ENCODE measurements at regions not wholly inside any gene's neighbourhood (a gene's known extent, or its start where the extent isn't known, plus 50 kb on each side); places are given as distances from the start of the nearest gene placed in this dataset.

GRCh38 chr18:986552-986951, 81.9 kb downstream of the ADCYAP1 start:
- H3K36me3 ChIP-seq (replicated peaks; ENCODE audit: control insufficient read depth, insufficient read depth, low read length): no peaks in the 10 kb centered on the region
- H3K4me3 ChIP-seq (ENCODE audit: insufficient read depth, low read depth, low read length): no peak overlapping the region
- H3K27me3 ChIP-seq (ENCODE audit: control insufficient read depth, insufficient read depth, low read length): no peaks in the 10 kb centered on the region
- DNase-seq: no peak

DNA sequence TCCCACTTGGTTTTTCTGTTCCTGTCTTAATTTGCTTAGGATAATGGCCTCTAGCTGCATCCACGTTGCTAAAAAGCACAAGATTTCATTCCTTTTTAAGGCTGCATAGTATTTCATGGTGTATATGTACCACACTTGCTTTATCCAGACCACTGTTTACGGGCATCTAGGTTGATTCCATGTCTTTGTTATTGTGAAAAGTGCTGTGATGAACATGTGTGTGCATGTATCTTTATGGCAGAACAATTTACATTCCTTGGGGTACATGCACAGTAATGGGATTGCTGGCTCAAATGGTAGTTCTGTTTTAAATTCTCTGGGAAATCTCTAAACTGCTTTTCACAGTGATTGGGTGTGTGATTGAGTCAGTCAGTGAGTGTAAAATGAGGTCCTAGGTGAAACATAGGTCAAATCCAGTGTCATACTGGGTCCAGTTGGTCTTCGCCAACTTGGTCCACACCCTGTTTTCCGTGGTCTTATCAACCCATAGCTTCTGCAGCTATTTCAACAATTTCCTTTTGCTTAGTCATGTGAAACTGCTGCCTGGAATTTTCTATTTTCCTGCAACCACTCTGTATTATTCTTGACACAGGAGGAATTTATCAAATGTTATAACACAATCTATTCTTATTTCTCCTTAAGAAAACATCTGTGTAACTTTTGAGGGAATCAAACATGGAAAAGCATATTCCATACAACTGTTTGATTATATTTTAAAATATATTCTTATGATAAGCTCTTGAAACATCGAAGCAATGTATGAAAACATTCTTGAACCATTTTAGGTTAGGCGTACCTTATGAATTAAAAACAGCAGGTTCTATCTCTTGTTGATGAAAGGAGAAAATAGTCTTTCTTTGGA, 82.9 kb downstream of the ADCYAP1 start:
- no peaks in the 10 kb centered on the region for H3K27me3 ChIP-seq (ENCODE audit: control insufficient read depth, insufficient read depth, low read length)
- H3K4me3 ChIP-seq (ENCODE audit: insufficient read depth, low read depth, low read length): no peak overlapping the region
- DNase-seq: no peak
- H3K36me3 ChIP-seq (replicated peaks; ENCODE audit: control insufficient read depth, insufficient read depth, low read length): no peaks in the 10 kb centered on the region

DNA sequence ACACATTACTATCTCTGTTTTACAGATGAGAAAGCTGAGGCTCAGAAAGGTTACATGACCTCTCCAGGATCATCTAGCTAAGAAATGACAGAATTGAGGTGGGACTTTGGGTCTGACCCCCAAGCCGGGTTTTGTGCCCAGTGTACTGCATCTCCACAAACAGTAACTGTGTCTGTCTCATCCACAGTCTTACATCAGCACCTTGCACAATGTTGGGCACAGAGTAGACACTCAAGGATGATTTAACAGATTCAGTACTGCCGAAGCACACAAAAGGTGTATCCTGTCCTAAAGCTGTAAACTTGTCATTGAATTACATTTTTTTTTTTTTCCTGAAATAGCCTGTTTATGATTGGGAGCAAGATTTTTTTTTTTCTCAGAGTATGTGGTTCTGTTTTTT, 84.8 kb downstream of the ADCYAP1 start:
- H3K4me3 ChIP-seq (ENCODE audit: insufficient read depth, low read depth, low read length): no peak overlapping the region
- no peaks in the 10 kb centered on the region for H3K36me3 ChIP-seq (replicated peaks; ENCODE audit: control insufficient read depth, insufficient read depth, low read length)
- no peak for DNase-seq
- no peaks in the 10 kb centered on the region for H3K27me3 ChIP-seq (ENCODE audit: control insufficient read depth, insufficient read depth, low read length)

DNA sequence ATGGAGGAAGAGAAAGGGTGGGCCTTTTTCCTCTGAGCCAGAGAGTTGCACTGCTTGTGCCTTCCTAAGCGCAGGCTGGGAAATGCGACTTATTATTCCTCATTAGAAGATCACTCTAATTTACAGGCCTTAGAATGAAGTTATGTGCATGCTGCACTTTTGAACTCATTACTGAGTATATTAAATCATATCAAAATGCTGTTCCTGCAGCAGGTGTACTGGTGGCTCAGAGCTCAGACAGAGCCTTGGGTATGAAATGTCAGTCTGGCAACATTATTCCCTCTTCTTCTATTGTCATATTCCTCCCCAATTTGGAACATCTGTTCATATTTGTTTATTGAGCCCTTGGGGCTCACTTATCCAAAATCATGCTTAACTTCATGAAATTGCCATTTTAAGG, 85.5 kb downstream of the ADCYAP1 start:
- no peak overlapping the region for H3K4me3 ChIP-seq (ENCODE audit: insufficient read depth, low read depth, low read length)
- no peak for DNase-seq
- H3K27me3 ChIP-seq (ENCODE audit: control insufficient read depth, insufficient read depth, low read length): no peaks in the 10 kb centered on the region
- no peaks in the 10 kb centered on the region for H3K36me3 ChIP-seq (replicated peaks; ENCODE audit: control insufficient read depth, insufficient read depth, low read length)

DNA sequence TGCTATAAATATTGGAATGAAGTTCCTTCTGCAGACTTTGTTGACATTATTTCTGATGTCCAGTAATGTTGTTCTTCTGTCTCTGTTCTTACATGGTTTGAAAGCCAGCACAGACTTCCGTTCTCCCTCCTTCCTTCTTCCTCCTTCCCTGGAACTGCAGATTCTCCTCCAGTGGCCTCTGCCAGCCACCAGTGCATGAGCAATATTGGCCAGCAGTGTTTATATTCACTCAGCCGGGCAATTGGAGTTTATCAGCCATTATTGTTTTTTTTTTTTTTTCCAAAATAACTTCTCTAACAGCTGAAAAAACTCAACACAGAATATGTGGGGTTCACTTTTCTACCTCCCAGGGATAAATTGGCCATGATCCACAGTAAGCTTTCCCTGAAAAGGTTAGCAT, 86.8 kb downstream of the ADCYAP1 start:
- no peak for DNase-seq
- Histone ChIP-seq H3K36me3 (replicated peaks; ENCODE audit: control insufficient read depth, insufficient read depth, low read length) (no peaks in the 10 kb centered on the region), H3K27me3 (ENCODE audit: control insufficient read depth, insufficient read depth, low read length) (no peaks in the 10 kb centered on the region), H3K4me3 (ENCODE audit: insufficient read depth, low read depth, low read length) (no peak overlapping the region)

- H3K36me3 ChIP-seq (replicated peaks; ENCODE audit: control insufficient read depth, insufficient read depth, low read length): no peaks in the 10 kb centered on the region
- DNase-seq: no peak
- no peaks in the 10 kb centered on the region for H3K27me3 ChIP-seq (ENCODE audit: control insufficient read depth, insufficient read depth, low read length)
- no peak overlapping the region for H3K4me3 ChIP-seq (ENCODE audit: insufficient read depth, low read depth, low read length)
Observed at GRCh38 chr18:993560-993959, 88.9 kb downstream of the ADCYAP1 start.

GRCh38 chr18:995629-996028, 91.0 kb downstream of the ADCYAP1 start:
- no peak for DNase-seq

GRCh38 chr18:997499-997898, 92.8 kb downstream of the ADCYAP1 start:
- H3K4me3 ChIP-seq (ENCODE audit: insufficient read depth, low read depth, low read length): no peak overlapping the region
- H3K27me3 ChIP-seq (ENCODE audit: control insufficient read depth, insufficient read depth, low read length): no peaks in the 10 kb centered on the region
- H3K36me3 ChIP-seq (replicated peaks; ENCODE audit: control insufficient read depth, insufficient read depth, low read length): no peaks in the 10 kb centered on the region
- no peak for DNase-seq

More at GRCh38 chr18:995629-996028, 91.0 kb downstream of the ADCYAP1 start:
- no peaks in the 10 kb centered on the region for H3K36me3 ChIP-seq (replicated peaks; ENCODE audit: control insufficient read depth, insufficient read depth, low read length)
- no peak overlapping the region for H3K4me3 ChIP-seq (ENCODE audit: insufficient read depth, low read depth, low read length)
- no peaks in the 10 kb centered on the region for H3K27me3 ChIP-seq (ENCODE audit: control insufficient read depth, insufficient read depth, low read length)

DNA sequence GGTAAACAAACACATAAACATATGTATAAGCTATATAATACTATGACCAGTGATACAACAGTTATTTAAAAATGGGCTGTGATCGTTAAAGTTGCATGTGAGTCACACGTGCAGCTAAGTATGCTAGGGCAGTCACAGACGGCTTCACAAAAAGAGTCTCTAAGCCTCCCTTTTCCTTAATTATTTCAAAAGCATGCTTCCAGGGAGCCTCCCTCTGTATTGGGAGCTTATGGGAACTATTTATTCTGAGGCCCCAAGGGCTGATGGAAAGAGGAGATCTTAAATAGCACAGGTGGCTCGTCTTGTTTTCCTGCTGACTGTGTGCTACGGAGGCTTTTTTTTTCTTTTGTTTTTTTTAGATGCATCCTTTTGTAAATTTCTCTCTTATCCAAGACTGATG, 94.3 kb downstream of the ADCYAP1 start:
- DNase-seq: no peak

DNA sequence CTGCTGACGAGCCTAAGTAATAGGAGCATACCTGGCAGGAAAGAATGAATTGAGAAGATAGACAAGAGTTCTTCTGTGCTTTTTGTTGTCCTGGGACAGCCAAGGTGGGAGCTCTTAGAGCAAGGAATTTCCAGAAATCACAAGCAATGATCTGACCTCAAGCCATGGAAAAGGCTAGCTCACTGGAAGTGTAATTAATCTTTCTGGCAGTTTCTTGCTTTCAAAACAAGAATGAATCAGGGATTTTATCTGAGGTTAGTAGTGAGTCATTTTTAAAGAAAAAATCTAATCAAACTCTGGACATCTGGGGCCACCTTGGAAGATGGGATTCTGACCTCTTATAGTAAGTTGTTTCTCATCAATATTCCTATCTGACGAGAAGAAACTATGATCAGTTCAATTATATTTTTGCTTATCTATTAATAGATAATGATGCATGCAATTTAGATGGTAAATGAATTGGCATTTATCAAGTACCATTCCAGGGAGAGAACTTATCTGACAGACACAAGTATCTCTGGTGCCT, 98.0 kb downstream of the ADCYAP1 start:
- no peak overlapping the region for H3K4me3 ChIP-seq (ENCODE audit: insufficient read depth, low read depth, low read length)
- H3K36me3 ChIP-seq (replicated peaks; ENCODE audit: control insufficient read depth, insufficient read depth, low read length): no peaks in the 10 kb centered on the region
- no peak for DNase-seq

More for the DNA sequence above, 94.3 kb downstream of the ADCYAP1 start:
- no peaks in the 10 kb centered on the region for H3K36me3 ChIP-seq (replicated peaks; ENCODE audit: control insufficient read depth, insufficient read depth, low read length)
- H3K27me3 ChIP-seq (ENCODE audit: control insufficient read depth, insufficient read depth, low read length): no peaks in the 10 kb centered on the region
- no peak overlapping the region for H3K4me3 ChIP-seq (ENCODE audit: insufficient read depth, low read depth, low read length)

DNA sequence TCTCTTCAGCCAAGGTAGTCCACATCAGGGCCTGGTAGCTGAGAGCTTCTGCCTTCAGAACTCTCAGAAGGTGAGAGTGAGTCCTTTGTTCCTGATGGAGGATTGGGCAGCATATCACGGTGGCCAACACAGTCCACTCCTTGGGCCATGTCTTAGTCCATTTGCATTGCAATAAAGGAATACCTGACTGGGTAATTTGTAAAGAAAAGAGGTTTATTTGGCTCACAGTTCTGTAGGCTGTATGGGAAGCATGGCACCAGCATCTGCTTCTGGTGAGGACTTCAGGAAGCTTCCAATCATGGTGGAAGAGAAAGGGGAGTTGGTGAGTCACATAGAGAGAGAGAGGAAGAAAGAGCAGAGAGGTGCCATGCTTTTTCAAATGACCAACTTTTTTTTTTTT, 98.8 kb downstream of the ADCYAP1 start:
- H3K36me3 ChIP-seq (replicated peaks; ENCODE audit: control insufficient read depth, insufficient read depth, low read length): no peaks in the 10 kb centered on the region
- H3K27me3 ChIP-seq (ENCODE audit: control insufficient read depth, insufficient read depth, low read length): no peaks in the 10 kb centered on the region
- H3K4me3 ChIP-seq (ENCODE audit: insufficient read depth, low read depth, low read length): no peak overlapping the region
- DNase-seq: no peak

More for the DNA sequence above, 98.0 kb downstream of the ADCYAP1 start:
- no peaks in the 10 kb centered on the region for H3K27me3 ChIP-seq (ENCODE audit: control insufficient read depth, insufficient read depth, low read length)

- Histone ChIP-seq H3K27me3 (ENCODE audit: control insufficient read depth, insufficient read depth, low read length) (no peaks in the 10 kb centered on the region), H3K4me3 (ENCODE audit: insufficient read depth, low read depth, low read length) (no peak overlapping the region), H3K36me3 (replicated peaks; ENCODE audit: control insufficient read depth, insufficient read depth, low read length) (no peaks in the 10 kb centered on the region)
- DNase-seq: no peak
Observed at GRCh38 chr18:1006304-1006703, 101.6 kb downstream of the ADCYAP1 start.

GRCh38 chr18:1006965-1007364, 102.3 kb downstream of the ADCYAP1 start:
- DNase-seq: no peak
- no peaks in the 10 kb centered on the region for H3K27me3 ChIP-seq (ENCODE audit: control insufficient read depth, insufficient read depth, low read length)
- no peaks in the 10 kb centered on the region for H3K36me3 ChIP-seq (replicated peaks; ENCODE audit: control insufficient read depth, insufficient read depth, low read length)
- H3K4me3 ChIP-seq (ENCODE audit: insufficient read depth, low read depth, low read length): no peak overlapping the region

- DNase-seq: no peak
- H3K27me3 ChIP-seq (ENCODE audit: control insufficient read depth, insufficient read depth, low read length): no peaks in the 10 kb centered on the region
- H3K4me3 ChIP-seq (ENCODE audit: insufficient read depth, low read depth, low read length): no peak overlapping the region
- no peaks in the 10 kb centered on the region for H3K36me3 ChIP-seq (replicated peaks; ENCODE audit: control insufficient read depth, insufficient read depth, low read length)
Observed at GRCh38 chr18:1011349-1011748, 106.7 kb downstream of the ADCYAP1 start.

DNA sequence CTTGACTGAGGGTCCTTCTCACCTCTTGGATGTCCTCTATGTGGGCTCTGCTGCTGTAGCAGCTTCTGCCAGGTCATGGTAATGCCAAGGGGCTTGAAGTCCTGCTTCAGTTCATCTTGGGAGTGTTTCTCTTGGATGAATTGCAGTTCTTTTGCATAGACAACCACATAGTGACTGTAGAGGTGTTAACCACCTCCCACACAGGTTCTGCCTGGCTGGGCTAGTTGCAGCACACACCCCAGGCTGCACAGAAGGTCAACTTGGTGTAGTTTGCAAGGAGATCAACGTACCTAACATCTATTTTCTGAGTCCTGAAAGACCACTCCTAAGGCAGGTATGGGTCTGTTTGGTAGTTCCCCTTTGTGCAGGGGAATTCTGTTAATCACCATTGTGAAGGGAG, 108.1 kb downstream of the ADCYAP1 start:
- H3K4me3 ChIP-seq (ENCODE audit: insufficient read depth, low read depth, low read length): no peak overlapping the region
- H3K27me3 ChIP-seq (ENCODE audit: control insufficient read depth, insufficient read depth, low read length): peaks cover 2% of the 10 kb centered on the region; the same call in 1 of the 2 replicates
- no peak for DNase-seq
- no peaks in the 10 kb centered on the region for H3K36me3 ChIP-seq (replicated peaks; ENCODE audit: control insufficient read depth, insufficient read depth, low read length)

All from H7 (cell line).